KOPT-K1 (cell line): ENCODE measurements at regions not wholly inside any gene's neighbourhood (a gene's known extent, or its start where the extent isn't known, plus 50 kb on each side); places are given as distances from the start of the nearest gene placed in this dataset.

Source experiments
- H3K27ac ChIP-seq: fragments of 200-600 bp; sonication (generic); 2 replicates; pipeline ENCODE4 v1.5.1; 2016; ENCODE audit warnings: antibody characterized with exemption, mild to moderate bottlenecking, low read depth, low read length; ENCODE audit not compliant: poor library complexity, severe bottlenecking
- H3K36me3 ChIP-seq: fragments of 200-600 bp; sonication (generic); 2 replicates; pipeline ENCODE4 v1.5.1; 2017; ENCODE audit warnings: antibody characterized with exemption, mild to moderate bottlenecking, low read length, moderate library complexity; ENCODE audit not compliant: insufficient read depth
- H3K9me3 ChIP-seq: fragments of 200-600 bp; sonication (generic); 2 replicates; pipeline ENCODE4 v1.5.1; 2017; ENCODE audit warnings: antibody characterized with exemption, low read length, mild to moderate bottlenecking; ENCODE audit not compliant: insufficient read depth, poor library complexity, severe bottlenecking

DNA sequence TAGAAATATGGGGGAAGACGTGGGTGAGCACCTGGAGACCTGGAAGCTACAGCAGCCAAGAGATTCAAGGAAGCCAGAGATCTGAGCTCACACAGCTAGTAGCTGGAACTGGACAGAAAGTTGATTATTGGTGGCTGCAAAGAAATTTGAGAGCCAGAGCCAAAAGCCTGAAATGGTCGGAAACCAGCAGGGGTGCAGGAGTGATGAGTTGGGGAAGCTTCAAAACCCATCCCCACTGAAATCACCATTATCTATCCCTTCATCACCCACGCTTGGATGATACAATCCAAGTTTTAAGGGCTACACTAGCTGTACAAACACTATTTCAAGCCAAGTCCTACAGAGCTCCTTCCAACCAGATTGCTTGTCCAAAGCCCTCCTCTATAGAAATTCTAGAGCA is 296.1 kb upstream of the NEBL start:
- Histone ChIP-seq H3K27ac (no peak overlapping the region), H3K36me3 (no peaks in the 10 kb centered on the region)

DNA sequence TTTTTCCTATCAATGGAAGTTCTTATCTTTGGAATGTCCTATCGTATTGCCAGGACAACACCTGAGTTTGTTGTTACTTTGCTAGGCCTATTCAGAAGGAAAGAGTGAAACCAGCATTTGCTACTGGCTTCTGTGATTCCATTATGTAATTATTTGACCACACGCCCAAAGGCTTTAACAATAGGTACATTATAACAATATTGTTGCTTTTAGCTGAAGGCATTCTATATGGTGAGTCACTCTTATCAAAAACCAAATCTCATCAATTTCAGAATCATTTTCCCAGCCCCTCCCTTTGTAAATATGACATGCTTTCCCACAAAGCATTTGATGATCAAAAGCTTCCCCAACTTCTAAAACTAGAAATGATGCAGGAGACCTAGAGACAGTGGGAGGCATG is 294.4 kb upstream of the NEBL start:
- no peaks in the 10 kb centered on the region for H3K9me3 ChIP-seq
- H3K36me3 ChIP-seq = no peaks in the 10 kb centered on the region
- no peak overlapping the region for H3K27ac ChIP-seq

More for the DNA sequence above, 296.1 kb upstream of the NEBL start:
- H3K9me3 ChIP-seq = peaks cover 12% of the 10 kb centered on the region

DNA sequence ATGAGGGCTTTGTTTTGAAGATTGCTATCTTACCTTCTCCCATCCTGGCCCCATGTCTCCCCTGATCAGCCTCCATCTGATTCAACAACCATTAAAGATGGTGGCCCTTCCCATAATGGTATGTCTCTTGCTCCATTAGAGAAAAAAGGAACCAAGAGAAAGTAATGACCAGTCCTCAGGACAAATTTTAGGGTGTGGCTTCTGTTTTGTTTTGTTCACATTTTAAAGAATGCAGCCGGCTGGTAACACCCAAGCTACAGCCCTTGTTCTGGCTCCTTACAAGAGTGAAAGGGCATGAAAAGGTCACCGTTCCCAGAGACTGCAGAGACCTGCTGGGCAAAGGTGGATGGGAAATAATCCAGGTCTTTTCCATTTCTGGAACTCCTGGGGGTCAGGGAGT is 287.9 kb upstream of the NEBL start:
- Histone ChIP-seq H3K9me3 (no peaks in the 10 kb centered on the region), H3K36me3 (no peaks in the 10 kb centered on the region), H3K27ac (no peak overlapping the region)

DNA sequence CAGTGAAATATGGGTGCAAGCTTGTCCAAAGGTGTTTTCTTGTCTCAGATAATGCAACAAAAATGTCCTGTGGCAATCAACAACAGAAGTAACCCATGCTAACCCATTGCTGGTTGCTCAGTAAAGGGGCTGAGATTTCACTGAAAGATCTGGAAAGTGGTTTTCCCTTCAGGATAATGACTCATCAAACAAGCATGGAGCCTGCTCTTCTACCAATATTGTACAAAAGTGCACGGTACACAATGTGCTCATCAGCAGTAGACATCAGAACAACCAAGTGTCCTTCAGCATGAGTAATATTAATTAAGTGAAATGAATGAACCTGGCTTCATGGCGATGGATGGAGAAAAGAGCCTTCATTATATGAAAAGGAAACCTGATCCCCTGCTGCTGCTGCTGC is 287.1 kb upstream of the NEBL start:
- H3K27ac ChIP-seq = no peak overlapping the region
- no peaks in the 10 kb centered on the region for H3K36me3 ChIP-seq
- H3K9me3 ChIP-seq = peaks cover 4% of the 10 kb centered on the region

DNA sequence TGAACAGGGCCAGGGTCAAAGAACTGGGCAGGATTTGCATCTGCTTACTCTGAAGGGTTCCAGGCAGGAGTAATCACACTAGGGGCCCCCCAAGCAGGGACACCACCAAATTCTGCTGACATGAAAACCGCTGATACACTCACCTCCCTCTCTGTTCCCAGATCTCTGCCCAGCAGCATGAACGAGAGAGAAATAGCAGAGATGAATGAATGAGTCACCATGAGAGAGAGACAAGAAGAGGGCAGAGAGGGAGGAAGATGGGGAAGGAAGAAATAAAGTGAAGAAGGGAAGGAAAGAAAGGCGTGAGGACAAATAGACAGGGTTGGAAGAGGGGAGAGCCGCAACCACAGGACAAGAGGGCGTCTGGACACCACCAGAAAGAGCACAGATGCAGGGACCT is 285.9 kb upstream of the NEBL start:
- Histone ChIP-seq H3K27ac (no peak overlapping the region), H3K9me3 (peaks cover 4% of the 10 kb centered on the region), H3K36me3 (no peaks in the 10 kb centered on the region)

DNA sequence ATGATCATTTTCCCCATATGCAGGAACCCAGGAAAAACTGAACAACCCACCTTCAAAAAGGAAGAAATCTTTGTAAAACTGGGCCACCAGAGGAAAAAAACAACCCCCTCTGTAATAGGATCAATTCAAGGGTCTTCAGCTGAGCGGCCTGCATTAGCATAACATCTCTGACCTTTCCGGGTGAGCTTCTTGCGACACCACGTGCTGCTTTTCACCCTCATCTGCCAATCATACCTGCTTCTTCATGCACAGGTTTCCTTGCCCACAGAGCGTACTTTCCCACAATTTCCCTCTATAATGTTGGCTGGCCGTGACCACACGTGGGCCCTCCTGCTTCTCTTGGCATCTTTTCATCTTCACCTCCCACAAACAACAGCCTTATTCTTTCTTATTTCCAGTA is 284.3 kb upstream of the NEBL start:
- Histone ChIP-seq H3K9me3 (peaks cover 4% of the 10 kb centered on the region), H3K36me3 (no peaks in the 10 kb centered on the region), H3K27ac (no peak overlapping the region)

DNA sequence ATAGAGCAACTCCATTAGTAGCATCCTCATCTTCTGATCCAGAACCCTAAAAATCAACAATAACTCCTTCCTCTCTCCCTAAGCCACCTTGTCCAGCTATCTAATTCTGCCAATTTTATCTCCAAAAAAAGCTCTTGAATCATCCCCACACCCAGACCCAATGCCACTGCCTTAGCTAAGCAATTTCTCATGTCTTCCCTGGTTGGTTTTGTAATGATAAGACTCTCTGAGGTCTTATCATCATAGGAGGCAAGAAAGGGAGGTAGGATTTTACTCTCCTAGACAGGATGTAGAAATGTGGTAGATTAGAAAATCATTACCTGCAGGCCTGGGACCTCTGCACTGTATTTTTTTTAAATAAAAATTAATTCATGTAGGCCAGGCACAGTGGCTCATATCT is 283.5 kb upstream of the NEBL start:
- no peak overlapping the region for H3K27ac ChIP-seq
- no peaks in the 10 kb centered on the region for H3K36me3 ChIP-seq
- peaks cover 4% of the 10 kb centered on the region for H3K9me3 ChIP-seq

DNA sequence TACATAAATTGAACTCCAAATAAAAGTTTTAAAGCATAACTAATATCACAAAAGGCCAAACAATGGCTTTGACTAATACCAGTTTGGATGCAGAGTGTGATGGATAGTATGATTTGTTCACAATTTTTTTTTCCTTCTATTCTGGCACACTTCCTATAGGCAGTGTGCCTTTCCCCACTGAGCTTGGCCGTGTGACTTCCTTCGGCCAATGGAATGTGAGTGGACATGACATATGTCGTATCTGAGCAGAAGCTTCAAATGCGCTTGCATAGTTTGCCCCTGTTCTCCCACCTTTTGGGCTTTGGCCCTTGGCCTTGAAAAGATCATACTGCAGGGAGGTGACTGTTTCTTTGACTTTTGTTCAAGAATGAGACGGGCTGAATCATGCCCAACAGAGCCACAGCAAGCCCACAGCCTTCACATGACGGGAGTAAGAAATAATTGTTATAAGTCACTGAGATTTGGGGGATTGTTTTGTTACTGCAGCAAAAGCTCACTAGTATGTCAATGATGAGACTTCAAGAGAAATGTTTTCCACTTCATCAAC is 279.9 kb upstream of the NEBL start:
- H3K27ac ChIP-seq = no peak overlapping the region
- no peaks in the 10 kb centered on the region for H3K36me3 ChIP-seq
- peaks cover 11% of the 10 kb centered on the region for H3K9me3 ChIP-seq

DNA sequence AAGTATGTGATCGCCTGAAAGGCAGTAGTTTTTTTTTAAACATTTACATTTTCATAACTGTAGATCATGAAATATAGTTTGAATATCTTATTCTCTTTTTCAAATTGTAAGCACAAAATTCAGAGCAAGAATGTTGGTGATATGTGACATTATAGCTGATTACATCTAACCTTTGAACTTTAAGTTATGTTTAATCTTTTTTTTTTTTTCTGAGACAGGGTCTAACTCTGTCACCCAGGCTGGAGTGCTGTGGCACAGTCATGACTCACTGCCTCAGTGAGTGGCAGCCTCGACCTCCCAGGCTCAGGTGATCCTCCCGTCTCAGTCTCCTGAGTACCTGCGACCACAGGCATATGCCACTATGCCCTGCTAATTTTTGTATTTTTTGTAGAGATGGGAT is 278.7 kb upstream of the NEBL start:
- H3K27ac ChIP-seq = no peak overlapping the region
- H3K9me3 ChIP-seq = peaks cover 11% of the 10 kb centered on the region
- no peaks in the 10 kb centered on the region for H3K36me3 ChIP-seq

DNA sequence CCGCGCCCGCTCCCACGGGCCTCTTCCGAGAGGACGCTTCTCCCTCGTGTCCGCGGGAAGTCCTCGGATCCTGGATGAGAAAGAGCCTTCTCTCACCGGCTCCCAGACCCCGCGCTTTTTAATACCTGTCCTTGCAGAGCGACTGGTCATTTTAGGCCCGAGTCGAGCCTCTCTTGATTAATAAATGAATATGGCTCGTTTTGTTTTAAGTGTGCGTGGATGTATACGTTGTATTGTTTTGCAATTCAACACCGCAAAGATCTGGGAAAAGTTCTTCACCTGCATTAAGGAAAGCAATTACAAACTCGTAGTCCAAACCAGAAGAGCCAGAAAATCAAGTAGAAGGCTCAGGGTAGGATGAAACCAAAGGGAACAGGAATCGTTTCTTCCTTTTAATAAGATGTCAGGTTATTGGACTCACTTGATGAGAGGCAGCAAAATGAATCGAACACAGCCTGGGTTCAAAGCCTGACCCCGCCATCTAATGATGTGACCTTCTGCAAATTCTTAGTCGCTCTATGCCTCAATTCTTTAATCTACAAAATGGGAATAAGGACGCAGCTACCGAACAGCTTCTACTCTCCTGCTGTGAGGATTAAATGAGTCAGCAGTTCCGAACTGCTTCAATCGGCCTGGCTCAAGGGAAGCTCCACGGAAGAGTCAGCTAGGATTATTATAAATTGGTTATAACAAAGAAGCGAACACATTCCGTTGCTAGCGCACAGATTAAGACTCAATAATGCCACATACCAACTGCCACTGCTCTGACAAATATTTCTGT is 277.8 kb upstream of the NEBL start:
- Histone ChIP-seq H3K27ac (no peak overlapping the region), H3K9me3 (peaks cover 11% of the 10 kb centered on the region), H3K36me3 (no peaks in the 10 kb centered on the region)

DNA sequence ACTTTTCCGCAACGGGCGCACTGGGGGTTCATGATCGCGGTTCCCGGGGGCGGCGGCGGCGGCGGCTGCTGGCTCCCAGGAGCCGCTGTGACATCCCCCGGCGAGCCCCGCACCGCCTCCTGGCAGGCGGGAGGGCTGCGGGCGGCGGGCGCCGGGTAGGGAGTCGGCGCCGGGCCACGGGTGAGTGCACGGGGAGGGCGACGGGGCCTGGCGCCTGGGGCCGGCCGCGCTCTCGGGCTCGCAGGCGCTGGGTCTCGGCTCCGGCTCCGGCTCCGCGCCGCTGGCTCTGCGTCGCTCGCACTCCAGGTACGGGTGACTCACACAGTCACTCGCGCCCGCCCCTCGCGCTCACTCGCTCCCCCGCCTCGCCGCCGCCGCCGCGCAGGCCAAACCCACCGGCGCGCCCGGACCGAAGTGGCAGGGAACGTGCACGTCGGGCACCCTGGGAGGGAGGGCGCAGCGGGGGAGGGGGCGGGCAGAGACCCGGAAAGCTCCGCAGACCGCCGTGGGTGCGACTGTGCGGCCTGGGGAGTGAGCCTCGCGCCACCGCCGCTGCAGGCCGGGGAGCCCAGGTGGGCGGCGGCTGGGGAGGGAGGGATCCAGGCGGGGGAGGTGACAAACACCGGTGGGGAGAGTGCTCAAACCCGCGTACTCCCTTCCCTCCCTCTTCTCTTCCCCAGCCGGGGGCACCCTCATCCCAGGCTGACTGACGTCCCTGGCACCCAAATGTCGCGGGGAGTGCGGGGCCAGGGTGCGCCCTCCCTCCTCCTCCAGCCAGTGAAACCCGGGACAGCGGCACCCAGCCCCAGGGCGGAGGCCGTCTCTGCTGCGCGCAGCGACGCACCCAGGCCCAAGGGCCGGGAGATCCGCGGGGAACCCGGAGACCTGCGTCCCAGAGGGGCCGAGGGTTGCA is 276.9 kb upstream of the NEBL start:
- H3K27ac ChIP-seq = no peak overlapping the region

DNA sequence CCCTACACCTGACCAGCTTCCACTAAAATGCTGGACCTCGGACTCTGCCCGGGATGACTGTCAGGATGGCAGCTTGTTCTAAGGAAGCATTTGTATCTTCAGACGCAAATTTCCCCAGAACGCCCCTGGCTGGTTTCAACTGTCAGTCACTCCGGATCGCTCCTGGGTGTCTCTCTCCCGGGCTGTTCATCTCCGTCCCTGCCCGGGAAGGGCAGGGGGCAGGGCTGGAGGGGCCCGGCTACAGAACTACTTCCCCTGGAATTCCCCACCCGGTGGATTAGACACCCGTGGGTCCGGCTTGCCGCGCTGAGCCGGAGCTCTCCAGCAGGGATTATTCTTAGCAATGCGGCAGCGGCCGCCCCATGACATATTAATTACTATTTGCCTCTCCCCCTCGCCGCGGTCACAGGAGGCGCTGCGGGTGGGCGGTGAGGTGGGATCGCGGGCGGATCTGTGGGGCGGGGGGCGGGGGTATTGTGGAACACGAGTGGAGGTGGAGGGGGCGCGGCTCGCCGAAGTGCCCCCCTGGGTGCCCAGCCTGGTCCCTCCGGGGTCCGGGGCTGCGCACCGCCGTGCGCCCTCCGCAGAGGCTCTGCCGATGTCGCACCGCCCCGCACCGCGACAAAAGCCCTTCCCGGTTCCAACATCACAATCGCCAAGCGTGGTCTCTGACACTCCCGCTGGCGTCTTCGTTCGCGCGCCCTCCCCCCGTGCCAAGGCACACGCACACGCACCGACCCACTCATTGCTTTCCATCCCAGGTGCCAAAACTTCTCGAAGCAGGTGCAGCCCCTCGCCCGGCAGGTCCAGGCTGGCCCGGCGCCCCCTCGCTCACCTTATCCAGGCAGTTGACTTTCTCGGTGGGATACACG is 276.1 kb upstream of the NEBL start:
- no peak overlapping the region for H3K27ac ChIP-seq
- H3K9me3 ChIP-seq = peaks cover 6% of the 10 kb centered on the region
- H3K36me3 ChIP-seq = no peaks in the 10 kb centered on the region

More for the DNA sequence above, 276.9 kb upstream of the NEBL start:
- Histone ChIP-seq H3K36me3 (no peaks in the 10 kb centered on the region), H3K9me3 (peaks cover 6% of the 10 kb centered on the region)

DNA sequence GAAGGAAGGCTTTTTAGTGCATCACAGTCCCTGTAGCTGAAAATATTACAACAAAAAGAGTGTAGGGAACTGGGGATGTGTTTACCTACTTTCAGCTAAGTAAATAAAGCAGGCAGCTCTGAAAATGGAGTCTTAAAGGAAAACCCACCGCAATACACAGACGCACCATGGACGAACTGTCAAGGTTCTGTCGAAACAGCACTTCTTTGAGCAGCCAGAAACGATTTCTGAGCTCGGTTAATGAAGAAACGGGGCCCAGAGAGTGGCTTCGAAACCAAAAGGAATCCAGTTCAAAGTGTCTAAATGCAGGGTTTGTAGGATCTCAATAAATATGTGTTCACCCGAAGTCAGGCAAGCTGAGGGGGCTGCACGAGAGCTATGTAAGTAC is 275.4 kb upstream of the NEBL start:
- peaks cover 6% of the 10 kb centered on the region for H3K9me3 ChIP-seq
- H3K36me3 ChIP-seq = no peaks in the 10 kb centered on the region
- H3K27ac ChIP-seq = no peak overlapping the region

DNA sequence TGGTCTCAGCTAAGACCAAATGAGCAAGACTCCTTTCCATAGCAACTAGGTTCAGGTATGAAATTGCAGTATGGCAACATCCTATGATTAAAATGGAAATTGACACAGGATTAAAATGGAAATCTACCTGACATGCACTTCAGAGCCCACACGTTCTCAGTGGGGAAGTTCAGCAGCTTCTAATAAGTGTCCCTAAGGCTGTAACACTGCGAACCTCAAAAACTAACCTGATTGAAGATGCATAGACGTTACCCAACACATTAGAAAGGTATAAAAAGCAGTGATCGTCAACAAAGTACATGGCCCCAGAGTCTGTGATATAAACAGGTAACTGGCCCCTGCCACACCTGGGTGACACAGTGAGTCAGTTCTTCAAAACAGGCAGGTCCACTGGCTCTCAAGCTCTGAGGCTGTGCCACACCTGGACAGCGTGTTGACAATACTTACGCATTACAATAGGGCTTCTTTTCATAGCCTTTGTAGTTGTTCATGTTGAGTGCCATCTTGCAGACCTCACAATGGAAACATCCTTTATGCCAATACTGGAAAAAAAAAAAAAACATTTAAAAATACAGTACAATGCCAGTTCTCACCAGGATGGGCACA is 274.9 kb upstream of the NEBL start:
- peaks cover 6% of the 10 kb centered on the region for H3K9me3 ChIP-seq
- no peak overlapping the region for H3K27ac ChIP-seq
- no peaks in the 10 kb centered on the region for H3K36me3 ChIP-seq
